NB4 (cell line): ENCODE measurements at regions not wholly inside any gene's neighbourhood (a gene's known extent, or its start where the extent isn't known, plus 50 kb on each side); places are given as distances from the start of the nearest gene placed in this dataset.

Source experiments
- POLR2A ChIP-seq: IDR thresholded peaks from 2 replicates; pipeline ENCODE4 v1.6.1; 2011; ENCODE audit warnings: mild to moderate bottlenecking; ENCODE audit not compliant: insufficient read length; ENCODE audit errors: extremely low read depth
- TF ChIP-seq, protein P1 (sequence below): IDR thresholded peaks from one replicate; pipeline ENCODE4 v1.5.1; 2012; ENCODE audit warnings: low read depth, low read length

DNA sequence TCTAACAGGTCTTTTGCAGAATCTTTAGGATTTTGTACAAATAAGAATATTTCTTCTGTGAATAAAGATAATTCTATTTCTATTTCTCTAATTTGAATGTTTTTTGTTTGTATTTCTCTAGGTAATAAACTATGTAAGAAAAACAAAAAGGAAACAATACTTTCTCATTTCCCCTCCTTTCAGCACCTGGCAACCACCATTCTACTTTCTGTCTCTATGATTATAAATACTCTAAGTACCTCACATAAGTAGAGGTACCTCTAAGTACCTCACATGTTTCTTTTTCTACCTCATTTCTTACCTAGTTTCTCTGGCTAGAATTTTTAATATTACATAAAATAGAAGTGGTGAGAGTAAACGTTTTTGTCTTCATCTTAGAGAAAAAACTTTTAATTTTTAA lies 550.0 kb downstream of the EPHA5 start:
- TF ChIP-seq, protein P1, sequence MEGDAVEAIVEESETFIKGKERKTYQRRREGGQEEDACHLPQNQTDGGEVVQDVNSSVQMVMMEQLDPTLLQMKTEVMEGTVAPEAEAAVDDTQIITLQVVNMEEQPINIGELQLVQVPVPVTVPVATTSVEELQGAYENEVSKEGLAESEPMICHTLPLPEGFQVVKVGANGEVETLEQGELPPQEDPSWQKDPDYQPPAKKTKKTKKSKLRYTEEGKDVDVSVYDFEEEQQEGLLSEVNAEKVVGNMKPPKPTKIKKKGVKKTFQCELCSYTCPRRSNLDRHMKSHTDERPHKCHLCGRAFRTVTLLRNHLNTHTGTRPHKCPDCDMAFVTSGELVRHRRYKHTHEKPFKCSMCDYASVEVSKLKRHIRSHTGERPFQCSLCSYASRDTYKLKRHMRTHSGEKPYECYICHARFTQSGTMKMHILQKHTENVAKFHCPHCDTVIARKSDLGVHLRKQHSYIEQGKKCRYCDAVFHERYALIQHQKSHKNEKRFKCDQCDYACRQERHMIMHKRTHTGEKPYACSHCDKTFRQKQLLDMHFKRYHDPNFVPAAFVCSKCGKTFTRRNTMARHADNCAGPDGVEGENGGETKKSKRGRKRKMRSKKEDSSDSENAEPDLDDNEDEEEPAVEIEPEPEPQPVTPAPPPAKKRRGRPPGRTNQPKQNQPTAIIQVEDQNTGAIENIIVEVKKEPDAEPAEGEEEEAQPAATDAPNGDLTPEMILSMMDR: no peak
- no peak for TF ChIP-seq POLR2A
